AG09319 (cell line): ENCODE measurements at regions not wholly inside any gene's neighbourhood (a gene's known extent, or its start where the extent isn't known, plus 50 kb on each side); places are given as distances from the start of the nearest gene placed in this dataset.

Source experiments
- DNase-seq: peaks from one replicate; pipeline ENCODE4 v3.0.0-alpha.2; 2010; ENCODE audit warnings: low read depth; ENCODE audit errors: extremely low read depth
- TF ChIP-seq, protein P1 (sequence below): IDR thresholded peaks from 2 replicates; pipeline ENCODE4 v1.5.1; 2011; ENCODE audit warnings: low read depth, mild to moderate bottlenecking, inconsistent platforms, low read length, moderate library complexity

DNA sequence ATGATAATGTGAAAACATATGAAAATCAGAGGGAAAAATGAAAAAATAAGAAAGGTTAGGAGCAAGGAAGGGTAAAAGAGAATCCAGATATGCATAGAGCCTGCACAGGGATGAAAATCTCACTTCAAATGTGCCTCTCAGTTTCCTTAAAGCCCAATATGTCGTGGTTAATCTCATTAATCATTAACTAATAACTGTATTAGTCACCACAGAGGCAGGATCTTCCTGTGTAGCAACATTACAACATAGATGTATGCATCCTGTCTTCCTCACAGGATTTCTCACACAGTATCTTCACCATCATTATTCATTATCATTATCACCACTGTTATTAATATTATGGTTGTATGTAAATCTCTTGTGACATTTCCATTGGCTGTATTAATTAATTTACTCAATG is 361.2 kb upstream of the SOX11 start:
- TF ChIP-seq, protein P1, sequence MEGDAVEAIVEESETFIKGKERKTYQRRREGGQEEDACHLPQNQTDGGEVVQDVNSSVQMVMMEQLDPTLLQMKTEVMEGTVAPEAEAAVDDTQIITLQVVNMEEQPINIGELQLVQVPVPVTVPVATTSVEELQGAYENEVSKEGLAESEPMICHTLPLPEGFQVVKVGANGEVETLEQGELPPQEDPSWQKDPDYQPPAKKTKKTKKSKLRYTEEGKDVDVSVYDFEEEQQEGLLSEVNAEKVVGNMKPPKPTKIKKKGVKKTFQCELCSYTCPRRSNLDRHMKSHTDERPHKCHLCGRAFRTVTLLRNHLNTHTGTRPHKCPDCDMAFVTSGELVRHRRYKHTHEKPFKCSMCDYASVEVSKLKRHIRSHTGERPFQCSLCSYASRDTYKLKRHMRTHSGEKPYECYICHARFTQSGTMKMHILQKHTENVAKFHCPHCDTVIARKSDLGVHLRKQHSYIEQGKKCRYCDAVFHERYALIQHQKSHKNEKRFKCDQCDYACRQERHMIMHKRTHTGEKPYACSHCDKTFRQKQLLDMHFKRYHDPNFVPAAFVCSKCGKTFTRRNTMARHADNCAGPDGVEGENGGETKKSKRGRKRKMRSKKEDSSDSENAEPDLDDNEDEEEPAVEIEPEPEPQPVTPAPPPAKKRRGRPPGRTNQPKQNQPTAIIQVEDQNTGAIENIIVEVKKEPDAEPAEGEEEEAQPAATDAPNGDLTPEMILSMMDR = no peak

DNA sequence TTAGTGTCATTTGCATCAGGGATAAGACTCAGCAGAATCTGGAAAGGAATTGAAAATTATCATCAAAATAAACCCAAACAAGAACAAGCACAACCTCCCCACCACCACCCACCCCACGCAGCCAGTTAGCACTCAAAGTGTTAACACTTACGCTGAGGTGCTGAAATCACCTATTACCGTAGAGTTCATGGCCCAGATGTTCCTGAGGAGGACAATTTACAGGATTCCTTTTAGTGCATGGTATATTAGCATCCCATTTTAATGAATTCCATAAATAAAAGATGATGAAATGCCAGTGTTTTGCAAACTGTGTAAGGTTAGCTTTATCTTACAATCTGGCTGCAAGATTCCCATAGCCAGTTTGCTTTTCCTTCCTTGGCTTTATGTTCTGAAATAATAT is 359.3 kb upstream of the SOX11 start:
- TF ChIP-seq, protein P1 = no peak
- DNase-seq = no peak

More for the DNA sequence above, 361.2 kb upstream of the SOX11 start:
- no peak for DNase-seq

DNA sequence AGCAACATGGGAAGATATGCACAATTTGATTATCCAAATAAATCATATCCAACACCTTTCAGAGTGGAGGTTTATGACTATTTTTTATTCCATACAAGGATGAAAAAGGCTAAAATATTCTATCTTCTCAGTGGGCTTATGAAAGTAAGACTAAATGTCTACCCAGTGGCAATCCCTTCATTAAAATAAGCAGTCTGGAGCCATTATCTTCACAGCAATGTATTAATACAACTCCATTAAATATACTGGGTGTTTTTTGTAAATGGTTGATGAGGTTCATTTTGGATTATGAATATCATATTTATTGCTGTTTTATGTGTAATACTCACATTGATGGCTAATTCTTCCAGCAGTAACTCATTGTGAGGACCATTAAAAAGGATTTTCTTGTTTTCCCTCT is 352.7 kb upstream of the SOX11 start:
- no peak for DNase-seq
- TF ChIP-seq, protein P1 = no peak

DNA sequence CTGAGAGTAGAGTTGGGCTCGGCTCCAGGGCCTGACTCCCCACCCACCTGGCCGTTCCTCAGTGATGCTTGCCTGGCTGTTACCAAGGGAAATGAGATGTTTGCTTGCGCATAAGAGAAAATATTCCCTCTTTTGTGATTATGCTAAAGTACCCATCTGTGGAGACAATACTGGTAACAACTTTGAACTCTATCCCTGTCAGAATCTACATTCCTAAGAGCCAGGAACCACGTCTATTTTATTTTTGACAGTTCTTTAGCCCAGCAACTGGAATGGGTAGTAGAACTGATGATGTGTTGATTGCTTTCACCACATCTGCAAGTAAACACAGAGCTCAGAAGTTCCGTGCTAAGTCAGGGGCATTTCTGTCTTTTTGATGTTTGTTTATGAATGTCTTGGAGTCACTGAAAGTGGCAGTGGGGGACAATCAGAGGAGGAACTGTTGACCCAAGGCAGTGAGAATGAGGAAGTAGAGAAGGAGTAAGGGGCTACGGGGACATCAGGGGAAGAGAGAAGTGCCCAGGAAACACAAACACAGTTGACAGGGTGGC is 348.3 kb upstream of the SOX11 start:
- no peak for DNase-seq
- TF ChIP-seq, protein P1 = no peak

DNA sequence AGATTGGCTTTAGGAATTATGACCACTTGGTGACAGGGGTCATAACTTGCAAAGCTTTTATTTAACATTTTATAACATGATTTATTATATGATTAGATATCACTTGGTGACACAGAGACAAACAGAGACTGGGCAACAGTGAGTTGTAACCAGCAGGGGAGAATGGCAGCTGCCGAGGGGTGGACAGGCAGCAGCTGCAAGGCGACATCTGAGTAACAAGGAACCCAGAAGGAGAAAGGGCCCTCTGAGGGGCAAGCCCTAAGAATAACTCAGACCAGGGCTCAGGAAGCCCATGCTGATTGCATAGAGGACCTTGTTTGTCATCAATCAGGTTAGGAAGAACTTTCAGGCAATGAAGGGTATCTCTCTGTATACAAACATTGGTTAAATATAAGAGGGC is 339.9 kb upstream of the SOX11 start:
- no peak for DNase-seq
- TF ChIP-seq, protein P1 = no peak

DNA sequence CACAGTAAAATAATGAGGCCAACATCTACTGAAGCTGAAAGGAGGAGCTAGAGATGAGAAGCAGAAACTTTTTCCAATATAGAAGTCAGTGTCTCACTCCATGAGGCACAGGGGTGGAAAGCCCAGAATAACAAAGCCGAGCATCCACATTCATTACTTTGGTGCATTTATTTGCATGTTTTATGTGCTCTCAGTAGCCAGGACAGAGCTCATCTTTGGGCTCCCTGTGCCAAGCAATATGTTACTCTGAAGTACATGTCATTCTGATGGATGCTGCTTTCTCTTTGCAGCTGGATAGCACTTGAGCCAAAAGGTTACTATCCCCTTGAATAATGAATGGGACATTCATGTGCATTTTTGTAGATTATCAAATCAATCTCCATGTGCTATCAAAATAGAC is 338.6 kb upstream of the SOX11 start:
- no peak for DNase-seq
- TF ChIP-seq, protein P1 = no peak

DNA sequence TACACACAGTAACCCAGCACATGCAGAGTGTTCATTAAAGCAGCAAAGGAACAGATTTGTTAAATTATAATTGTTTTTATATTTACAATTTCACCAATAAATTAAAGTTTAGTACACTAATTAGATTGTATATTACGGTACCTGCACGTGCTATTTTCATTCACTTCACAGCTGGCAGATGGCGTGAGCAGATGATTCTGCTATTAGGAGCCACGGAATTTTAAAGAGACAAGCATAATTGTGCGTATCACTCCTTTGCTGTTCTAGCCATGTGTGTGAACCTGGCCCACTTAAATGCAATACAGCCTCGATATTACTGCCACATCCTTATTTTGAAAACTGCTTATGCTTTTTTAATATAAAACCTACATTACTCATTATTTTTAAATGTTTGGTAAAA is 332.8 kb upstream of the SOX11 start:
- TF ChIP-seq, protein P1 = no peak
- DNase-seq = no peak
